Pancreas (tissue), 10 donors: ENCODE measurements at regions not wholly inside any gene's neighbourhood (a gene's known extent, or its start where the extent isn't known, plus 50 kb on each side); places are given as distances from the start of the nearest gene placed in this dataset.

Source experiments
- ATAC-seq, 4 donors: fragments of 200-7000 bp; cut with Tn5 transposase; one replicate each; pipeline versions ENCODE4 v1.8.0 to v1.9.1; 2020; ENCODE audit warnings: mild to moderate bottlenecking in 4 of 4, moderate library complexity in 4 of 4
- DNase-seq, 6 donors: peaks; one replicate each; pipeline ENCODE4 v3.0.0-alpha.2; 2020
- FAIRE-seq: peaks from 2 replicates; lab custom pipeline; 2012; peaks lifted over from hg19 to GRCh38; lab: Jason Lieb, UNC
- H3K27ac ChIP-seq, 4 donors: fragments of 200-600 bp; sonication (generic); 1 replicate in 3 of 4; 2 replicates in 1 of 4; pipeline versions ENCODE4 v1.5.0 to v1.8.0; 2020
- H3K27me3 ChIP-seq, 4 donors: fragments of 200-600 bp; one replicate each; pipeline ENCODE4 v1.8.0; 2021
- H3K36me3 ChIP-seq, 3 donors: fragments of 200-600 bp; sonication (generic) in 1 of 3; one replicate each; pipeline versions ENCODE4 v1.5.0 to v1.8.0; 2020 to 2021
- H3K4me1 ChIP-seq, 3 donors: fragments of 200-600 bp; one replicate each; pipeline ENCODE4 v1.8.0; 2021
- H3K4me3 ChIP-seq, 4 donors: fragments of 200-600 bp; sonication (generic) in 2 of 4; one replicate each; pipeline versions ENCODE4 v1.5.0 to v1.8.0; 2020 to 2021
- H3K9me3 ChIP-seq, 4 donors: fragments of 200-600 bp; one replicate each; pipeline ENCODE4 v1.8.0; 2021
- WGBS, 2 donors: extraction: QIAGEN DNeasy Blood & Tissue Kit; methylation state at CpG; one replicate each; pipeline ENCODE4 v1.1.7; 2013; 5-methylcytosine and 5-hydroxymethylcytosine counted together
- intact Hi-C, 3 donors: fragments of 100-400 bp; cut with DNase I; formaldehyde crosslinking; loops; one replicate each; pipeline versions ENCODE4 v1.11.1 to v1.14.2; 2022
- TF ChIP-seq, protein P1 (sequence below), 4 donors: fragments of 200-600 bp; sonication (generic) in 3 of 4; IDR thresholded peaks; one replicate each; pipeline versions ENCODE4 v1.5.0 to v1.8.0; 2021; ENCODE audit warnings: antibody characterized with exemption in 4 of 4
- donor health status: healthy with polysubstance abuse.
- donor health status: DM: no; HTN: no; CAD: no; lungs with moderate emphysema.
- donor health status: DM: no; HTN: no; CAD: no.
- donor health status: control.
- donor health status: control.
- donor health status: Bipolar disorder and iron deficiency.
- donor health status: DM: yes; HTN: yes; CAD: no.
- donor health status: DM: no; HTN: no; CAD: no.
- donor health status: DM: no; HTN: no; CAD: no.
- donor health status: DM: yes; HTN: yes; CAD: no.

DNA sequence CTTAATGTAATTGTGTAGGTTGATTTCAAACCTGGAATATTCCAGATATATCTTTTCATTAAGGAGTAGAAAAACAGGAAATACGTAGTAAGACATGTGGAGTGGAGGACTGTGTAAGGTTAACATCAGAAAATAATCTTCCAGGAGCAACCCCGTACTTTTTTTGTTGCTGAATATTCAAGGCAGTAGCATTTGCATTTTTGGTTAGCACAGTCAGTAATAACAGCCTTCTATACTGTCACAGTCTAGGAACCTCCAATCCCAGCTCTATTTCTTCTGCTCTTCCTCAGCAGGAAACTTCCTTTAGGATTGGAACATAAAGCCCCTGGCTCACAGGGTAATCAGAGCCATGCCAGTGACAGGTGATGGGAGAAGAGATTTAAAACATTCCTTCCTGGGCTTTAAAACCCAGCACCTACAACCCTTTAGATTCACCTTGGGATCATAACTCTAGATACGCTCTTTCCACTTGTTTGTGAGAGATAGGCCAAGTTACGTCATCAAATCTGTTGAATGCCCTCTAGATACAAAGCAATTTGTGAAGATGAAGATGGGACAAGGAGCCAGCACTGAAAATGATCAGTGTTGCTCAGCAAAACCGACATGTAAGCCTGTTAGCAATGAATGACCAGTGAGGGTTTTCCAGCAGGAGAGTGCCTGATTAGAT lies 248.5 kb upstream of the NPY start:
- Histone ChIP-seq H3K36me3 (no peaks in the 10 kb centered on the region), H3K27me3 (no peaks in the 10 kb centered on the region), H3K9me3 (no peaks in the 10 kb centered on the region), H3K4me3 (no peak overlapping the region), H3K4me1 (no peaks in the 10 kb centered on the region), H3K27ac (no peak overlapping the region)
- FAIRE-seq (no peak), ATAC-seq (no peak), DNase-seq (no peak)
- 79 to 87% methylated on average over 5 of the region's 5 CpGs for WGBS, 2 donors
- TF ChIP-seq, protein P1, sequence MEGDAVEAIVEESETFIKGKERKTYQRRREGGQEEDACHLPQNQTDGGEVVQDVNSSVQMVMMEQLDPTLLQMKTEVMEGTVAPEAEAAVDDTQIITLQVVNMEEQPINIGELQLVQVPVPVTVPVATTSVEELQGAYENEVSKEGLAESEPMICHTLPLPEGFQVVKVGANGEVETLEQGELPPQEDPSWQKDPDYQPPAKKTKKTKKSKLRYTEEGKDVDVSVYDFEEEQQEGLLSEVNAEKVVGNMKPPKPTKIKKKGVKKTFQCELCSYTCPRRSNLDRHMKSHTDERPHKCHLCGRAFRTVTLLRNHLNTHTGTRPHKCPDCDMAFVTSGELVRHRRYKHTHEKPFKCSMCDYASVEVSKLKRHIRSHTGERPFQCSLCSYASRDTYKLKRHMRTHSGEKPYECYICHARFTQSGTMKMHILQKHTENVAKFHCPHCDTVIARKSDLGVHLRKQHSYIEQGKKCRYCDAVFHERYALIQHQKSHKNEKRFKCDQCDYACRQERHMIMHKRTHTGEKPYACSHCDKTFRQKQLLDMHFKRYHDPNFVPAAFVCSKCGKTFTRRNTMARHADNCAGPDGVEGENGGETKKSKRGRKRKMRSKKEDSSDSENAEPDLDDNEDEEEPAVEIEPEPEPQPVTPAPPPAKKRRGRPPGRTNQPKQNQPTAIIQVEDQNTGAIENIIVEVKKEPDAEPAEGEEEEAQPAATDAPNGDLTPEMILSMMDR (IDR thresholded peaks at IDR 0.05) = no peak
- intact Hi-C loops = no loop called here

DNA sequence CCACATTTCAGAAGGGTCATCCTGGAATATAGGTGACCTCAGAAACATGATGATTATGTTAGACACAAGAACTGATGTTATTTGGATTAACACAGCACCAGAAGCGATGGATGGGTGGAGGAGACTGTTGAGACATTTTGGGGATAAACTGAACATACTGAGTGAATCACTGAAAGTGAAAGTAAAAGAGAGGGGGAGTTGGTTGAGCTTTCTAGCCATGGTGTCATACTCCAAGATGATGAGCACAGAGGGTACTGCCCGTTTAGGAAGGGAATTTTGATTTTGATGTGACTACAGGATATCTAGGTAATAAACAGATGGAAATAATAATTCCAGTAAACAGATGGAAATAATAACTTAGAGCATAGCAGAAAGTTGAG lies 248.0 kb upstream of the NPY start:
- Histone ChIP-seq H3K4me1 (no peaks in the 10 kb centered on the region), H3K36me3 (no peaks in the 10 kb centered on the region), H3K27ac (no peak overlapping the region), H3K27me3 (no peaks in the 10 kb centered on the region), H3K9me3 (no peaks in the 10 kb centered on the region), H3K4me3 (no peak overlapping the region)
- no peak for DNase-seq
- FAIRE-seq = no peak
- intact Hi-C loops = no loop called here
- TF ChIP-seq, protein P1 (IDR thresholded peaks at IDR 0.05) = no peak
- 76 to 81% methylated on average over 2 of the region's 2 CpGs for WGBS, 2 donors
- no peak for ATAC-seq

DNA sequence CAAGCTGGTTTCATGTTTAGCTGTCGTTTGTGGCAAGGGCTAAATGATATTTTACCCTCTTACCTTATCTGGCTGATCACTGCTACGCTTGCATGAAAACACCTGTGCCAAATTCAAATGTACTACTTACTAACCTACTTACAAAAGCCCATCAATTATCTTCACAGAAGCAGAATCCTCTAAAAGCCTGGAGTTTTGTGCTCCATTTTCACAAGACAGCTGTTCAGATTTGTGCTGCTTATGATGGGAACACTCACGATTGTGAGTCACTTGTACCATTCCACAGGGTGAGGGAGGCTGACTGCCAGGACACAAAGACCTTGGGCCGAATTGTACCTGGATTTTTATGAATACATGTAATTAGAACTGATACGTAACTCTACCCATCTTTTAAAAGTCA lies 245.0 kb upstream of the NPY start:
- Histone ChIP-seq H3K4me1 (no peaks in the 10 kb centered on the region), H3K27me3 (no peaks in the 10 kb centered on the region), H3K4me3 (no peak overlapping the region), H3K27ac (no peak overlapping the region), H3K36me3 (no peaks in the 10 kb centered on the region), H3K9me3 (no peaks in the 10 kb centered on the region)
- 56 to 57% methylated on average over 5 of the region's 5 CpGs for WGBS, 2 donors
- FAIRE-seq (no peak), ATAC-seq (peak in 1 of 4 donors; percentile 36), DNase-seq (no peak)
- TF ChIP-seq, protein P1 (IDR thresholded peaks at IDR 0.05) = no peak
- intact Hi-C loops = no loop called here

DNA sequence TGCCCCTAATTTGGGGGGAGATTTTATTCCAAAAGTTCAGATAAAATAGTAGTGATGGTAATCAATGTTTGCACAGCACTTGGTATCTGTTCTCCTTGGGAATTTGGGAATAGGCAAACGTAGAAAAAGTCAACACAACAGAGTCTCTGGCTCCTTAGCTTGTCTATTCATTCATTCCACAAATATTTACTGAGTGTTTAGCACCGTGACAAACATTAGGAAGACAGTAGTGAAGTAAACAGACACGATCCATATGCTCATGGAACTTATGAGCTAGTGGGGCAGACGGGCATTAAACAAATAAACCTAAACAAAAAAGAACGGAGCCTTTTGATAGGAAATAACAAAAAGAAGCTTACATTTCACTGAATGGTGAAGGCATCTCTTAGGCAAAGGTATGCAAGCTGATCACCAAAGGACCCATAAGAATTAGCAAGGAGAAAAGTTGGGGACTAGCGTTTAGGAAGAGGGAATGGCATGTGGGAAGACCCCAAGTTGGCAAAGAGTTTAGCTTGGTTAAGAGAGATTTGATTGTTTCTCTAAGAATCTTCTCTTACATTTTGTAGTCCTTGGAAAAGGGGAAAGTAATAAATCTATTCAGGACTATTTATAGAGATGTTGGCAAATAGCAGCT lies 243.9 kb upstream of the NPY start:
- 28 to 35% methylated on average over 6 of the region's 6 CpGs for WGBS, 2 donors
- H3K27me3 ChIP-seq = peaks cover 0 to 5% (median 0%) of the 10 kb centered on the region in 4 donors
- intact Hi-C loops = no loop called here
- DNase-seq (no peak), FAIRE-seq (no peak), ATAC-seq (no peak)
- H3K36me3 ChIP-seq = no peaks in the 10 kb centered on the region
- H3K27ac ChIP-seq = no peak overlapping the region
- TF ChIP-seq, protein P1 (IDR thresholded peaks at IDR 0.05) = no peak
- no peaks in the 10 kb centered on the region for H3K4me1 ChIP-seq
- no peak overlapping the region for H3K4me3 ChIP-seq
- H3K9me3 ChIP-seq = no peaks in the 10 kb centered on the region

DNA sequence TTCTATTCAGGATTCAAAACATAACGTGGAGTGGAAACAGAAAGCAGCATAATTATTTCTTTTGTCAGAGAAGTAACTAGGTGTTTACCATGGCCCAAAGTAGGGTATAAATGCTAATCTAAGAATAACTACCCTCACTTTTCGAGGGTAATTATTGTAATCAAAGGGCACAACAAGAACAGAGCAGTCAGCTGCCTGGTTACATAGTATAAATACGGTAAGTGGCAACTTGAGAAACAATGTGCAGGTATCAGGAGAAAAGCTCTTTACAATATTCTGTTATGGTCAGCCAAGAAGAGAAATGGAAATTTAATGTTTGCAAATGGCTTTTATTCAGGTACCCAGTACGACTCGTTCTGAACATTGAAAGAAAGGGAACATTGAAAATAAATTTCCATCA lies 242.0 kb upstream of the NPY start:
- TF ChIP-seq, protein P1 (IDR thresholded peaks at IDR 0.05) = no peak
- ATAC-seq (no peak), DNase-seq (no peak), FAIRE-seq (no peak)
- intact Hi-C loops = no loop called here
- no peaks in the 10 kb centered on the region for H3K9me3 ChIP-seq
- H3K4me1 ChIP-seq = no peaks in the 10 kb centered on the region
- no peak overlapping the region for H3K4me3 ChIP-seq
- no peak overlapping the region for H3K27ac ChIP-seq
- WGBS, 2 donors = 58 to 59% methylated on average over 5 of the region's 5 CpGs
- no peaks in the 10 kb centered on the region for H3K36me3 ChIP-seq
- peaks cover 0 to 5% (median 0%) of the 10 kb centered on the region in 4 donors for H3K27me3 ChIP-seq
